Thyroid gland (tissue), 4 donors: ENCODE measurements at regions not wholly inside any gene's neighbourhood (a gene's known extent, or its start where the extent isn't known, plus 50 kb on each side); places are given as distances from the start of the nearest gene placed in this dataset.

ENCODE experiments used
- POLR2A ChIP-seq, 2 donors: fragments of 450-650 bp; IDR thresholded peaks; one replicate each; pipeline ENCODE4 v1.6.1; 2017; ENCODE audit warnings: antibody characterized with exemption in 2 of 2, mild to moderate bottlenecking in 2 of 2, moderate library complexity in 1 of 2
- TF ChIP-seq, protein P1 (sequence below), 6 experiments: fragments of 200-600 bp in 3 of 6; fragments of 450-650 bp in 3 of 6; sonication (generic) in 3 of 6; IDR thresholded peaks; one replicate each; pipeline ENCODE4 v1.5.1; 2016 to 2019; ENCODE audit warnings: antibody characterized with exemption in 6 of 6, mild to moderate bottlenecking in 2 of 6, inconsistent platforms in 1 of 6, moderate library complexity in 1 of 6

DNA sequence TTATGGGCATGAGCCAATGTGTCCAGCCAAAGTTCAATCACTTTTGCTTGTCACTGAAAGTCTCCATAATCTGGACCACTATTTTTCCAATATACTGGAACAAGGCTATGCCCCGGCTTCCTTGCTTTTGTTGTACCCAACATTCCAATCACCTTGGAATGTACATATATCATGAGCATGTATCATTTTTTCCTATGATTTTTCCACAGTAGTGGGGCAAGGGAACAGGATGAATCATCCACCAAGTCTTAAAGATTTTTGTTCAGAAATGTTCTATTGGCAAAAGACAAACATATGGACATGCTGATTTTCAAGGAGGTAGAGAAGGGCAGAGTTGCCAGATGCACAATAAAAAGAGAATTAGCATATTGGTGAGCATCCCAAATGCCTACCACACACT, 548.1 kb upstream of the INTU start:
- TF ChIP-seq, protein P1, sequence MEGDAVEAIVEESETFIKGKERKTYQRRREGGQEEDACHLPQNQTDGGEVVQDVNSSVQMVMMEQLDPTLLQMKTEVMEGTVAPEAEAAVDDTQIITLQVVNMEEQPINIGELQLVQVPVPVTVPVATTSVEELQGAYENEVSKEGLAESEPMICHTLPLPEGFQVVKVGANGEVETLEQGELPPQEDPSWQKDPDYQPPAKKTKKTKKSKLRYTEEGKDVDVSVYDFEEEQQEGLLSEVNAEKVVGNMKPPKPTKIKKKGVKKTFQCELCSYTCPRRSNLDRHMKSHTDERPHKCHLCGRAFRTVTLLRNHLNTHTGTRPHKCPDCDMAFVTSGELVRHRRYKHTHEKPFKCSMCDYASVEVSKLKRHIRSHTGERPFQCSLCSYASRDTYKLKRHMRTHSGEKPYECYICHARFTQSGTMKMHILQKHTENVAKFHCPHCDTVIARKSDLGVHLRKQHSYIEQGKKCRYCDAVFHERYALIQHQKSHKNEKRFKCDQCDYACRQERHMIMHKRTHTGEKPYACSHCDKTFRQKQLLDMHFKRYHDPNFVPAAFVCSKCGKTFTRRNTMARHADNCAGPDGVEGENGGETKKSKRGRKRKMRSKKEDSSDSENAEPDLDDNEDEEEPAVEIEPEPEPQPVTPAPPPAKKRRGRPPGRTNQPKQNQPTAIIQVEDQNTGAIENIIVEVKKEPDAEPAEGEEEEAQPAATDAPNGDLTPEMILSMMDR (IDR thresholded peaks at IDR 0.05), result no peak
- TF ChIP-seq POLR2A (IDR thresholded peaks at IDR 0.05), result no peak
